Hematopoietic multipotent progenitor cell treated with erythropoietin and hydrocortisone succinate and interleukin-3 and kit ligand, for 4 days (in vitro differentiated cells): ENCODE measurements at regions not wholly inside any gene's neighbourhood (a gene's known extent, or its start where the extent isn't known, plus 50 kb on each side); places are given as distances from the start of the nearest gene placed in this dataset.

Experiments
- DNase-seq: peaks from one replicate; pipeline ENCODE4 v3.0.0-alpha.2; 2015

- DNase-seq: no peak
Observed at GRCh38 chr3:117695871-117696645, 986.5 kb downstream of the TUSC7 start.

- DNase-seq: no peak
Observed at GRCh38 chr3:117696851-117697407, 987.4 kb downstream of the TUSC7 start.

DNA sequence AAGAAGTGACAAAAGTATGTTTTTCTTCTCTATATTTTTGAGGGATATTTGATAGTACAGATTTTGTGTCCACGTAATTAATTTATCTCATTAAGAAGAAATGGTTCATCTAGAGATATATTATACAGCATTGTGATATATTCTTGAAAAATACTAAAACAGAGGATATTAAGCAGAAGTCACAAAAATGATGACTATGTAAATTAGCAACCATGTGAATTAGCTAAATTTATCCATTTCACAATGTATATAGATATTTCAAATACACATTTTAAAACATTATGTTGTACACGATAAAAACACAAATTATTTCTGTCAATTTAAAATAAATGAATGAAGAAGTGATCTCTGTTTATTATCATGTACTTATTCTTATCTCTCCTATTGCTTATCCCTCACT lies 989.5 kb downstream of the TUSC7 start:
- no peak for DNase-seq

GRCh38 chr3:117700573-117701360 lies 991.2 kb downstream of the TUSC7 start:
- DNase-seq: no peak

DNA sequence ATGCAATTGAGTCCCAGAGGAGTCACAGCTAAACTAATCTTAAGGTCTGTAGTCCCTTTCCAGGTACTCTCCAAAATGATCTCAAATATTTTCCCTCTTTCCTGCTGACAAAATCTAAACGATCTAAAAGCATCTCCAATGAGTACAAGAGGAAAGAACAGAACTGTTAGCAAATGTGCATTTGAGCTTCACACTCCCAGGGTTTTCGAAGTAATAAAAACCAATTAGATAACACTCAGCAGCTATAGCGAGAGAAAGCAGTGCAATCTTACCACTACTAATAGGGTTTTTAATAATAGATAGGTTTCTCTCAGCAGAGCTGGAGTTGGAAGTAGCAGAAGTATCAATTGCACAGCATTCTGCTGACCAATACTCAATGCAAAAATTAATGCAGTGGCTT lies 995.4 kb downstream of the TUSC7 start:
- DNase-seq: no peak

- no peak for DNase-seq
Observed at GRCh38 chr3:117706037-117706436, 996.5 kb downstream of the TUSC7 start.

- DNase-seq: no peak
Observed at GRCh38 chr3:117706756-117707155, 997.2 kb downstream of the TUSC7 start.

DNA sequence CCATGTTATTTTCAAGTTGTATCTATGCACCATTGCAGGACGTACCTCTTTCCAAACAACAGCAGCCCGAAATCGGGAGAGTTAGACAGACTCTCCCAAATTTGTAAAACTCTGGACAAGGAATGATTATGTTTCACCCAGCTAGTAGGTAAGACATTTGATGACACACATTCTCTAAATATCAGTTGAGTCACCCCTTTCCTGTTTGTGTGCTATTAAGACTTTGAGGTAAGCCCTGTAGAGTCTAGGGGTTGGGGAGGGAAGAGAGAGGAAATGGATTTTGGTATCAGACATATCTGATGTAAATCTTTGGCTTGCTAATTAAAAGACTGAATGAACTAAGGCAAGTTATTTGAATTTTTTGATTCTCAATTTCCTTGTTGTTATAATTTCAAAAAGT lies 999.0 kb downstream of the TUSC7 start:
- DNase-seq: no peak

GRCh38 chr3:117709108-117709507 lies 999.5 kb downstream of the TUSC7 start:
- DNase-seq: no peak

GRCh38 chr3:117710501-117710900 lies 1000.9 kb downstream of the TUSC7 start:
- no peak for DNase-seq

DNA sequence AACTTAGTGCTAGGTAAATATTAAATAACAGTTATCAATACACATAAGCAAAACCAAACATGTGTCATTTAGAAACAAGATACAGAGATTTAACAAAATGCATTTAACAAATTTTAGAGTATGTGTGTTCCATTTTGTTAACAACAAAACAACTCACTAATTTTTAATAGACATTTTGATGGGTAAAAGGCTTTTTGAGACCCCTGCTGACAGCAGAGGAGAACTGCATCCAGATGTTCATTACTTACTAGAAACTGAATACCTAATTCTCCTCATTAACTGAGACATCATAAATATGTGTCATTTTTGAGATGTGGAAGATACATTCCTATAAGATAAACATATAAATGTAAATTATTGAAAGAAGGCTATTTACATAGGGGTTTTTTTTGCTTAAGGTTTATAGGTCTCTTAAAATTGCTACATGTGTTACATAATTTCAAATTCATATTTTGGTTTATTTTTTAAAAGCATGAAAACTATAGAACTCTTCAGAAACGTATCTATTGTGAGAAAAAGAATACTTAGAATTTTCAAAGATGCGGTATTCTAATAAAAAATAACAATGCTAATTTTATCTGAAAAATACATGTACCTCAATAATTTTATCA lies 1009.8 kb downstream of the TUSC7 start:
- DNase-seq: peak; percentile 43

DNA sequence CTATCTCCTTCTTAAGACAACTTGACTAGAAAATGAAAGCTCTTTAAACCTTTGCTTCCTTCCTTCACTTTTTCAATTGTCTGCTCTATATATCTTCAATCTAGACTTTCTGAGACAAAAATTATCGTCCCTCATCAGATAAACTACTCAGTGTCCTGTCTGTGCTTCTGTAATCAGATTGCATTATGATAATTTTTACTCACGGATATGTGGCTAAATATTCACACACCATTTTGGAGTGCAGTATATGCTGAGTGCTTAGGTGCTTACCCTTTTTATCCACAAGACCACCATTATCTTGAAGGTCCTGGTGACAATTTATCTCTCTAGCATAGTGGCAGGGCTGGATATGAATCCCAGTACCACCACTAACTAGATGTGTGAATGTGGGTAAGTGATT lies 1012.3 kb downstream of the TUSC7 start:
- no peak for DNase-seq

GRCh38 chr3:117722856-117723255 lies 1013.3 kb downstream of the TUSC7 start:
- peak; percentile 10 for DNase-seq

DNA sequence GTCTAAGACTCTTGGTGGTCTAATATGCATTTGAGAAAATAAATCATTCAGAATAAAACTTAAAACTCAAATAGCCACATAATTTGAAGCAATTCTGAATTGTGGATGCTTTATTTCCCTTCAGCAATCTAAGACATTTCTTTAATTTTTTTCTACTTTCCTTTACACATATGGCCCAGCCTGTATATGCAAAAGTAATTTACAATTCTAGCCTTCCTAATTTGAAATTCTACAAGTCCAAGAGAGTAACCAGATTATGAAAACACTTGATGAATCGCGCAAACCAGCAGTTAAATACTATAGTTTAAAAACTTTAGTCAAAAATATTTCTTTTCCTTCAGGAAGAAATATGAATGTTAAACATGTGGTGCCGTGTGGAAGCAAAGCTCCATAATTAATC lies 1014.2 kb downstream of the TUSC7 start:
- no peak for DNase-seq

- no peak for DNase-seq
Observed at GRCh38 chr3:117725314-117725713, 1015.7 kb downstream of the TUSC7 start.

GRCh38 chr3:117726776-117727175 lies 1017.2 kb downstream of the TUSC7 start:
- DNase-seq: no peak

- DNase-seq: no peak
Observed at GRCh38 chr3:117728226-117728625, 1018.6 kb downstream of the TUSC7 start.

- no peak for DNase-seq
Observed at GRCh38 chr3:117734496-117734895, 1024.9 kb downstream of the TUSC7 start.

GRCh38 chr3:117735481-117736101 lies 1026.0 kb downstream of the TUSC7 start:
- no peak for DNase-seq

- DNase-seq: no peak
Observed at GRCh38 chr3:117736846-117737245, 1027.3 kb downstream of the TUSC7 start.

- DNase-seq: no peak
Observed at GRCh38 chr3:117743993-117744392, 1034.4 kb downstream of the TUSC7 start.

GRCh38 chr3:117744935-117745334 lies 1035.4 kb downstream of the TUSC7 start:
- no peak for DNase-seq

- DNase-seq: no peak
Observed at GRCh38 chr3:117745516-117745915, 1035.9 kb downstream of the TUSC7 start.
